ENCODE measurements at regions not wholly inside any gene's neighbourhood (a gene's known extent, or its start where the extent isn't known, plus 50 kb on each side); places are given as distances from the start of the nearest gene placed in this dataset.

DNA sequence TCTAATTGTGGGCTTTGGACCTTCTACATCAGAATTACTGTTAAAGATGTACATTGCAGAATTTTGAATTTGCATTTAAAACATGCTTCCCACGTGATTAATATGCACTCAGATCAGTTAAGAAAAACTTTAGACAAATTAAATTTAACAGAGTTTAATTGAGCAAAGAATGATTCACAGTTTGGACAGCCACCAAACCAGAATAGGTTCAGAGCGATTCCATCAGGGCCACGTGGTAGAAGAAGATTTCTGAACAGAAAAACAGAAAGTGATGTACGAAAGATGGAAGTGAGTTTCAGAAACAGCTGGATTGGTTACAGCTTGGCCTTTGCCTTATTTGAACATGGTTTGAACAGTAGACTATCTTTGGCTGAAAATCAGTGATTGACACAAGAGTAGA lies 704.2 kb upstream of the MAP3K7 start:
- TF ChIP-seq POLR2A (IDR thresholded peaks at IDR 0.05; ENCODE audit: extremely low read depth, insufficient read length) = no peak
- TF ChIP-seq, protein P1, sequence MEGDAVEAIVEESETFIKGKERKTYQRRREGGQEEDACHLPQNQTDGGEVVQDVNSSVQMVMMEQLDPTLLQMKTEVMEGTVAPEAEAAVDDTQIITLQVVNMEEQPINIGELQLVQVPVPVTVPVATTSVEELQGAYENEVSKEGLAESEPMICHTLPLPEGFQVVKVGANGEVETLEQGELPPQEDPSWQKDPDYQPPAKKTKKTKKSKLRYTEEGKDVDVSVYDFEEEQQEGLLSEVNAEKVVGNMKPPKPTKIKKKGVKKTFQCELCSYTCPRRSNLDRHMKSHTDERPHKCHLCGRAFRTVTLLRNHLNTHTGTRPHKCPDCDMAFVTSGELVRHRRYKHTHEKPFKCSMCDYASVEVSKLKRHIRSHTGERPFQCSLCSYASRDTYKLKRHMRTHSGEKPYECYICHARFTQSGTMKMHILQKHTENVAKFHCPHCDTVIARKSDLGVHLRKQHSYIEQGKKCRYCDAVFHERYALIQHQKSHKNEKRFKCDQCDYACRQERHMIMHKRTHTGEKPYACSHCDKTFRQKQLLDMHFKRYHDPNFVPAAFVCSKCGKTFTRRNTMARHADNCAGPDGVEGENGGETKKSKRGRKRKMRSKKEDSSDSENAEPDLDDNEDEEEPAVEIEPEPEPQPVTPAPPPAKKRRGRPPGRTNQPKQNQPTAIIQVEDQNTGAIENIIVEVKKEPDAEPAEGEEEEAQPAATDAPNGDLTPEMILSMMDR (IDR thresholded peaks at IDR 0.05; ENCODE audit: low read depth, low read length) = no peak
- TF ChIP-seq, protein P2, sequence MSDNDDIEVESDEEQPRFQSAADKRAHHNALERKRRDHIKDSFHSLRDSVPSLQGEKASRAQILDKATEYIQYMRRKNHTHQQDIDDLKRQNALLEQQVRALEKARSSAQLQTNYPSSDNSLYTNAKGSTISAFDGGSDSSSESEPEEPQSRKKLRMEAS (IDR thresholded peaks at IDR 0.05; ENCODE audit: low read depth, low read length) = no peak
- no peak for TF ChIP-seq MYC (IDR thresholded peaks at IDR 0.05; ENCODE audit: low read depth, low read length)
